HL-60 (cell line): ENCODE measurements at regions not wholly inside any gene's neighbourhood (a gene's known extent, or its start where the extent isn't known, plus 50 kb on each side); places are given as distances from the start of the nearest gene placed in this dataset.

Source experiments
- DNase-seq, 2 experiments: peaks; one replicate each; pipeline ENCODE4 v3.0.0-alpha.2; 2010 to 2020; ENCODE audit warnings: low read depth in 1 of 2, low spot score in 1 of 2
- H3K27ac ChIP-seq: fragments of 250-450 bp; sonication (Bioruptor Pico); replicated peaks from 2 replicates; pipeline ENCODE4 v1.5.1; 2020; ENCODE audit warnings: mild to moderate bottlenecking, moderate library complexity
- H3K27me3 ChIP-seq: fragments of 250-450 bp; sonication (Bioruptor Pico); 2 replicates; pipeline ENCODE4 v1.5.1; 2021; ENCODE audit warnings: mild to moderate bottlenecking, moderate library complexity; ENCODE audit not compliant: insufficient read depth, poor library complexity, severe bottlenecking
- H3K4me3 ChIP-seq: replicated peaks from 2 replicates; pipeline ENCODE4 v1.5.1; 2011; ENCODE audit warnings: mild to moderate bottlenecking, control low read depth, low read length; ENCODE audit not compliant: insufficient read depth
- CTCF ChIP-seq: IDR thresholded peaks from one replicate; pipeline ENCODE4 v1.5.1; 2011; ENCODE audit warnings: low read length, control low read depth, inconsistent platforms; ENCODE audit not compliant: insufficient read depth
- GABPA ChIP-seq: IDR thresholded peaks from 2 replicates; pipeline ENCODE4 v1.6.1; 2012; ENCODE audit warnings: low read depth
- POLR2AphosphoS5 ChIP-seq: IDR thresholded peaks from 2 replicates; pipeline ENCODE4 v1.6.1; 2012; ENCODE audit warnings: low read depth
- REST ChIP-seq: IDR thresholded peaks from 2 replicates; pipeline ENCODE4 v1.6.1; 2012; ENCODE audit warnings: low read depth; ENCODE audit not compliant: insufficient replicate concordance
- SPI1 ChIP-seq: IDR thresholded peaks from 2 replicates; pipeline ENCODE4 v1.6.1; 2012; ENCODE audit warnings: low read depth, mild to moderate bottlenecking, borderline replicate concordance

- no peak for DNase-seq
- TF ChIP-seq REST (no peak), SPI1 (no peak), GABPA (no peak), POLR2AphosphoS5 (no peak), CTCF (no peak)
- H3K27ac ChIP-seq, result no peak overlapping the region
- no peak overlapping the region for H3K4me3 ChIP-seq
- no peaks in the 10 kb centered on the region for H3K27me3 ChIP-seq
These were observed 682.4 kb upstream of the PABPC4L start for GRCh38 chr4:134883831-134884449.

- TF ChIP-seq POLR2AphosphoS5 (no peak), CTCF (no peak), REST (no peak), GABPA (no peak), SPI1 (no peak)
- DNase-seq, result no peak
- no peaks in the 10 kb centered on the region for H3K27me3 ChIP-seq
These were observed 677.4 kb upstream of the PABPC4L start for GRCh38 chr4:134879019-134879418.

GRCh38 chr4:134867027-134867426 lies 665.4 kb upstream of the PABPC4L start:
- TF ChIP-seq POLR2AphosphoS5 (no peak), CTCF (no peak), REST (no peak), GABPA (no peak), SPI1 (no peak)
- Histone ChIP-seq H3K27me3 (no peaks in the 10 kb centered on the region), H3K4me3 (no peak overlapping the region), H3K27ac (no peak overlapping the region)
- DNase-seq, result no peak

More at GRCh38 chr4:134879019-134879418, 677.4 kb upstream of the PABPC4L start:
- no peak overlapping the region for H3K27ac ChIP-seq
- H3K4me3 ChIP-seq, result no peak overlapping the region
